Osteoblast (primary cell): ENCODE measurements at regions not wholly inside any gene's neighbourhood (a gene's known extent, or its start where the extent isn't known, plus 50 kb on each side); places are given as distances from the start of the nearest gene placed in this dataset.

Experiments
- DNase-seq: peaks from one replicate; pipeline ENCODE4 v3.0.0; 2011; ENCODE audit warnings: low spot score, mixed read lengths; ENCODE audit not compliant: insufficient read length; ENCODE audit errors: missing footprints
- H2AFZ ChIP-seq: 2 replicates; pipeline ENCODE4 v1.6.0; 2011; ENCODE audit warnings: mild to moderate bottlenecking, low read length
- H3K27ac ChIP-seq: 2 replicates; pipeline ENCODE4 v1.5.1; 2011; ENCODE audit warnings: mild to moderate bottlenecking, low read depth, low read length, moderate library complexity
- H3K27me3 ChIP-seq: 2 replicates; pipeline ENCODE4 v1.6.0; 2012; ENCODE audit warnings: mild to moderate bottlenecking, control low read depth, inconsistent platforms, low read length, moderate library complexity; ENCODE audit not compliant: insufficient read depth
- H3K36me3 ChIP-seq: 2 replicates; pipeline ENCODE4 v1.5.1; 2011; ENCODE audit warnings: mild to moderate bottlenecking, low read length, control low read depth, moderate library complexity; ENCODE audit not compliant: insufficient read depth
- H3K4me1 ChIP-seq: 2 replicates; pipeline ENCODE4 v1.5.1; 2011; ENCODE audit warnings: mild to moderate bottlenecking, low read length, control low read depth, moderate library complexity; ENCODE audit not compliant: insufficient read depth
- H3K4me2 ChIP-seq: 2 replicates; pipeline ENCODE4 v1.6.0; 2011; ENCODE audit warnings: mild to moderate bottlenecking, low read length; ENCODE audit not compliant: insufficient read depth
- H3K4me3 ChIP-seq: fragments of 200-600 bp; sonication (generic); 3 replicates; pipeline ENCODE4 v1.5.1; 2012; ENCODE audit warnings: mild to moderate bottlenecking, low read length, inconsistent platforms; ENCODE audit not compliant: insufficient read depth
- H3K79me2 ChIP-seq: 2 replicates; pipeline ENCODE4 v1.6.0; 2012; ENCODE audit warnings: mild to moderate bottlenecking, low read length, control low read depth, inconsistent platforms; ENCODE audit not compliant: insufficient read depth
- H3K9me3 ChIP-seq: 2 replicates; pipeline ENCODE4 v1.5.1; 2011; ENCODE audit warnings: low read depth, low read length, control low read depth
- H4K20me1 ChIP-seq: 2 replicates; pipeline ENCODE4 v1.6.0; 2012; ENCODE audit warnings: mild to moderate bottlenecking, low read length, control low read depth; ENCODE audit not compliant: insufficient read depth
- CTCF ChIP-seq: IDR thresholded peaks from 2 replicates; pipeline ENCODE4 v1.5.1; 2011; ENCODE audit warnings: mild to moderate bottlenecking, low read depth, low read length, moderate library complexity; ENCODE audit errors: extremely low read depth

DNA sequence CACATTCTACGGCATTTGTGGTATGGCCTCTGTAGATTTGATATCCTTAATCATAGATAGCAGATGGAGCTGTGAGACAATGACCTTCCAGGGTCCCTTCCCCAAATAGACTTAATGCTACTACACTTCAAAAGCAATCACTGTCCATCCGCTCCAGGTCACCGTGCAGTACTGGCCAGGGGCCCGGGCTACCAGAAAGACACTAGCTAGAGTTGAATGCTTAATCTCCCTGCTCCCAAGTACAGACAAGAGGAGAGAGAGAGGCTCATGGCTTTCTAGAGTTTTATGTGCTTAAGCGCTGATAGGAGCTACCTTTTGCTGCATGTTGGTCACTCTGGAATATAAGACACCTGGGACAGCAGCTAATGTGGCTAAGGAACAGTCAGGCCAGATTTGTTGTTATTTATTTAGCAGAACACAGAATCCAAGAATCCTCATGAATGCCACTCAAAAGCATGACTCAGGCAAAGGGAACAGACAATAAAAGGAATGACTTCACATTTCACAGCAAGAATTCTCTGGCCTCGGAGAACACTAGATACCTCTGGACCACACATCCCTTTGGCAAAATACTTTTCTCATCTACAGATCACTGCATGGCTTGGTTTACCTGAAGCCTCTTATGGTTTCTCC, 165.0 kb downstream of the LACC1 start:
- no peaks in the 10 kb centered on the region for H3K9me3 ChIP-seq
- H2AFZ ChIP-seq: no peak overlapping the region
- no peak for DNase-seq
- H3K4me1 ChIP-seq: peaks cover 4% of the 10 kb centered on the region
- no peaks in the 10 kb centered on the region for H3K36me3 ChIP-seq
- H3K79me2 ChIP-seq: no peaks in the 10 kb centered on the region
- no peak overlapping the region for H3K27ac ChIP-seq
- peaks cover 23% of the 10 kb centered on the region for H3K27me3 ChIP-seq
- H4K20me1 ChIP-seq: no peaks in the 10 kb centered on the region
- no peak overlapping the region for H3K4me2 ChIP-seq
- no peak overlapping the region for H3K4me3 ChIP-seq
- TF ChIP-seq CTCF: no peak

DNA sequence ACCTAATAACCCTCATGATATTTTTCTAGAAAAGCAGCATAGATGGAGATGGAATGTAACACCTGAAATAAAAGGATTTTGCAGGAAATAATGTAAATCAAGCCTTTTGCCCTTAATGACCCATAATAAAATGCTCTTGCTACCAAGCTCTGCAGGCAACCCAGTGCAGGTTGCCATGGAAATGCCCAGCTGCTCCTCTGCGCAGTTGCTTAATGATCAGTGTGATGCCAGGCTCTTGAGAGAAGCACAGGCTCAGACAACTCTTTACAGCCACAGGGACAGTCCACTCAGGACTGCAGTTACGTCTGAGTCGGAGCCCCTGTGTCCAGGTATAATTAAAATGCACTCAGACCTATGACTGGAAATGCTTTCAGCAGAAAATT, 165.5 kb downstream of the LACC1 start:
- Histone ChIP-seq H4K20me1 (no peaks in the 10 kb centered on the region), H3K4me2 (no peak overlapping the region), H3K27ac (no peak overlapping the region), H3K79me2 (no peaks in the 10 kb centered on the region), H3K4me1 (peaks cover 4% of the 10 kb centered on the region), H2AFZ (no peak overlapping the region), H3K36me3 (no peaks in the 10 kb centered on the region), H3K27me3 (peaks cover 23% of the 10 kb centered on the region), H3K9me3 (no peaks in the 10 kb centered on the region), H3K4me3 (no peak overlapping the region)
- no peak for TF ChIP-seq CTCF
- DNase-seq: no peak

DNA sequence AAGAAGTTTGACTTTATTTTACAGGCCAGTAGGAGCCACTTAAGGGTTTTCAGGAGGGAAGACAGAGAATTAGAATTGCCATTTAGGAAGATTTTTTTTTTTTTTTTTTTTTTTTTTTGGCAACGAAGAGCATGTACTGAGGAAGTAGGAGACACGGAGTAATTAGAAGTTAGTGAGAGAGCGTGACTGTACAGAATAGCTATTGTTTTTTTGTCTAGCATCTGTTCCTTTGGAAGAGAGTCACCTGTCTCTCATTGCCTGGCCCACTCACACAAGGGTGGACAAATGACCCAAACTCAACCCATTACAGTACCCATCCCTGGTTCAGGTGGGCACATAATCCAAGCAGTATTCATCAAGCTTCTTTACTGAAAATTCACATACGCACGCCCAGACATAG, 166.7 kb downstream of the LACC1 start:
- no peak for TF ChIP-seq CTCF
- Histone ChIP-seq H3K79me2 (no peaks in the 10 kb centered on the region), H3K9me3 (no peaks in the 10 kb centered on the region), H3K4me3 (no peak overlapping the region), H4K20me1 (no peaks in the 10 kb centered on the region), H3K4me2 (no peak overlapping the region), H3K27me3 (peaks cover 23% of the 10 kb centered on the region), H3K27ac (no peak overlapping the region), H3K36me3 (no peaks in the 10 kb centered on the region), H2AFZ (no peak overlapping the region), H3K4me1 (no peaks in the 10 kb centered on the region)
- DNase-seq: no peak

GRCh38 chr13:44048326-44048725, 168.6 kb downstream of the LACC1 start:
- H3K4me3 ChIP-seq: no peak overlapping the region
- peak; percentile 31 for TF ChIP-seq CTCF
- no peak overlapping the region for H3K27ac ChIP-seq
- no peak overlapping the region for H3K4me2 ChIP-seq
- no peaks in the 10 kb centered on the region for H3K9me3 ChIP-seq
- H3K27me3 ChIP-seq: peaks cover 23% of the 10 kb centered on the region
- DNase-seq: no peak
- H4K20me1 ChIP-seq: no peaks in the 10 kb centered on the region
- no peak overlapping the region for H2AFZ ChIP-seq
- H3K79me2 ChIP-seq: no peaks in the 10 kb centered on the region
- H3K36me3 ChIP-seq: no peaks in the 10 kb centered on the region
- peaks cover 11% of the 10 kb centered on the region for H3K4me1 ChIP-seq
